ENCODE measurements at regions not wholly inside any gene's neighbourhood (a gene's known extent, or its start where the extent isn't known, plus 50 kb on each side); places are given as distances from the start of the nearest gene placed in this dataset.
"Not testable (repeated sequence)": the region's sequence is repeated elsewhere in the genome, so short reads cannot be mapped to it uniquely, and the experiment has no call there.

DNA sequence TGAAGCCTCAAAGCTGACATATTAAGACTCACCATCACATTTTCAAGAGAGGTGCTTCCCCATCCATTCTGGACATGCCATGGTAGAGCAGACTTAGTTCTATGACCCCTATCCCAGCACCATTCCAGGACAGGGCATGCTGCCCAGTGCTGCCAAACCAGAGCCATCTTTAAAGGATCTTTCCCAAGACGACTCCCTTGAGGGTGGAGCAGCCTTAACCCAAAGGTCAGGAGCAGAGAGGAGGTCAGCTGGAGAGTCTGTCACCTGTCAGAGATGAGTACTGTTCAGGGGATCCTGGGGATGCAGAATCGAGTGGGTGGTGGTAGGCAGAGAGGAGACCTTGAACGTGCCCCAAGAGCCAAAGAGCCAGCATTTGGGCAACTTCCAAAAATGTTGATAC is 459.8 kb downstream of the STK39 start:
- TF ChIP-seq CTCF (IDR thresholded peaks at IDR 0.05; ENCODE audit: insufficient read depth, low read depth, low read length, missing control alignments), result no peak
- no peak for DNase-seq (ENCODE audit: low read depth)
- H3K4me3 ChIP-seq (ENCODE audit: low read depth, low read length), result no peak overlapping the region

DNA sequence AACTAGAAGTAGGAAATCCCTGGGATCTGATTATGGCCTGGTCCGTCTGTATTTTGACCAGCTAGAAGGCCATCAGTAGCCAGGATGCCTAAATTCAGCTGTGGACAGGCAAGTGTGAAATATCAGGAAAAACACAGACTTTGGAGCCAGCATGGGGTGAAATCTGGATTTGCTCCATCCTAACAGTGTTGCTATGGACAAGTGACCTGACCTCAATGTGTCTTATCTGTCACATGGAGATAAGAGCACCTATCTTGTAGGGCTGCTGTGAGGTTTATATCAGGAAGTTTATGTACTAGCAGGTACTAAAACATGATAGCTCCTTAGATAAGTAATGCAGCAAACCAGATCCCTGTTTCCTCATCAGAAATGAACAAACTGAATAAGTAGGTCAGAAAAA is 460.4 kb downstream of the STK39 start:
- no peak for TF ChIP-seq CTCF (IDR thresholded peaks at IDR 0.05; ENCODE audit: insufficient read depth, low read depth, low read length, missing control alignments)
- H3K4me3 ChIP-seq (ENCODE audit: low read depth, low read length), result no peak overlapping the region
- no peak for DNase-seq (ENCODE audit: low read depth)

- DNase-seq (ENCODE audit: low read depth), result no peak
- TF ChIP-seq CTCF (IDR thresholded peaks at IDR 0.05; ENCODE audit: insufficient read depth, low read depth, low read length, missing control alignments), result no peak
- H3K4me3 ChIP-seq (ENCODE audit: low read depth, low read length), result no peak overlapping the region
Measured at GRCh38 chr2:167785606-167786216, 461.7 kb downstream of the STK39 start.

GRCh38 chr2:167784084-167784425 is 463.3 kb downstream of the STK39 start:
- no peak for TF ChIP-seq CTCF (IDR thresholded peaks at IDR 0.05; ENCODE audit: insufficient read depth, low read depth, low read length, missing control alignments)
- no peak overlapping the region for H3K4me3 ChIP-seq (ENCODE audit: low read depth, low read length)
- no peak for DNase-seq (ENCODE audit: low read depth)

- H3K4me3 ChIP-seq (ENCODE audit: low read depth, low read length), result no peak overlapping the region
- no peak for DNase-seq (ENCODE audit: low read depth)
- TF ChIP-seq CTCF (IDR thresholded peaks at IDR 0.05; ENCODE audit: insufficient read depth, low read depth, low read length, missing control alignments), result no peak
Measured at GRCh38 chr2:167783261-167784083, 463.9 kb downstream of the STK39 start.

- H3K4me3 ChIP-seq (ENCODE audit: low read depth, low read length); DNase-seq (ENCODE audit: low read depth): not testable (repeated sequence)
Measured at GRCh38 chr2:167781629-167782028, 465.8 kb downstream of the STK39 start.

DNA sequence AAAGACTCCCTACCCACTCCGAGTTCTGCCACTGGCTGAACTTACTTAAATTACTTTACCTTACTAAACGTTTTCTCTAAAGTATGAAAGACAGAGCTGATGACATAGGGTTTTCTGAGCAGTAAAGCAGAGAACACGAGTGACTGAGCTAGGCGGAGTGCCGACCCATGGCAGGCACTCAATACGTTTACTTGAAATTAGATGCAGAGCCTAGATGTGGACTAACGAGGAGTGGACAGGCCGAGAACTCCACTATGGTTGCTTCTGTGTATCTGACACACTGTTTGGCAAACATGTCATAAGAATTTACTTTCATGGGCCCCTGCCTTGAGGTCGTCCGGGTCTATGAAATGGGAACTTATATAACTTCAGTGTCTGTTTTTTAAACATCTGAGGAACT is 471.0 kb downstream of the STK39 start:
- H3K4me3 ChIP-seq (ENCODE audit: low read depth, low read length), result no peak overlapping the region
- TF ChIP-seq CTCF (IDR thresholded peaks at IDR 0.05; ENCODE audit: insufficient read depth, low read depth, low read length, missing control alignments), result no peak

More for the DNA sequence above, 471.0 kb downstream of the STK39 start:
- no peak for DNase-seq (ENCODE audit: low read depth)
